ENCODE measurements at regions not wholly inside any gene's neighbourhood (a gene's known extent, or its start where the extent isn't known, plus 50 kb on each side); places are given as distances from the start of the nearest gene placed in this dataset.

- H3K4me3 ChIP-seq (ENCODE audit: low read depth, low read length) = no peak overlapping the region
- TF ChIP-seq CTCF (IDR thresholded peaks at IDR 0.05; ENCODE audit: insufficient read depth, low read length) = no peak
- no peak for DNase-seq (ENCODE audit: low read depth)
Observed at GRCh38 chr13:26934096-26934495, 173.5 kb upstream of the GPR12 start.

GRCh38 chr13:26932465-26932864 lies 171.9 kb upstream of the GPR12 start:
- no peak for TF ChIP-seq CTCF (IDR thresholded peaks at IDR 0.05; ENCODE audit: insufficient read depth, low read length)
- H3K4me3 ChIP-seq (ENCODE audit: low read depth, low read length) = no peak overlapping the region
- DNase-seq (ENCODE audit: low read depth) = no peak

- peak; percentile 69 for DNase-seq (ENCODE audit: low read depth)
Observed at GRCh38 chr13:26929971-26930730, 169.6 kb upstream of the GPR12 start.

GRCh38 chr13:26927511-26927910 lies 166.9 kb upstream of the GPR12 start:
- no peak for DNase-seq (ENCODE audit: low read depth)
- H3K4me3 ChIP-seq (ENCODE audit: low read depth, low read length) = no peak overlapping the region
- TF ChIP-seq CTCF (IDR thresholded peaks at IDR 0.05; ENCODE audit: insufficient read depth, low read length) = no peak

More at GRCh38 chr13:26929971-26930730, 169.6 kb upstream of the GPR12 start:
- no peak overlapping the region for H3K4me3 ChIP-seq (ENCODE audit: low read depth, low read length)
- peak; percentile 94 for TF ChIP-seq CTCF (IDR thresholded peaks at IDR 0.05; ENCODE audit: insufficient read depth, low read length)

- no peak for TF ChIP-seq CTCF (IDR thresholded peaks at IDR 0.05; ENCODE audit: insufficient read depth, low read length)
- DNase-seq (ENCODE audit: low read depth) = no peak
- H3K4me3 ChIP-seq (ENCODE audit: low read depth, low read length) = no peak overlapping the region
Observed at GRCh38 chr13:26926371-26926770, 165.8 kb upstream of the GPR12 start.

- peak; percentile 78 for DNase-seq (ENCODE audit: low read depth)
- no peak for TF ChIP-seq CTCF (IDR thresholded peaks at IDR 0.05; ENCODE audit: insufficient read depth, low read length)
Observed at GRCh38 chr13:26923824-26924605, 163.4 kb upstream of the GPR12 start.

More at GRCh38 chr13:26923824-26924605, 163.4 kb upstream of the GPR12 start:
- H3K4me3 ChIP-seq (ENCODE audit: low read depth, low read length) = peak overlapping the region; percentile 2

Data from fibroblast of the aortic adventitia (primary cell).